Skeletal muscle tissue (tissue), 3 donors: ENCODE measurements at regions not wholly inside any gene's neighbourhood (a gene's known extent, or its start where the extent isn't known, plus 50 kb on each side); places are given as distances from the start of the nearest gene placed in this dataset.

Source experiments
- H3K27ac ChIP-seq: one replicate; pipeline ENCODE4 v1.7.0; 2013; ENCODE audit warnings: mild to moderate bottlenecking, low read depth, low read length, inconsistent platforms
- H3K27me3 ChIP-seq, 3 donors: one replicate each; pipeline ENCODE4 v1.7.0; 2013; ENCODE audit warnings: low read length in 3 of 3; ENCODE audit not compliant: control insufficient read depth in 3 of 3, insufficient read depth in 3 of 3
- H3K36me3 ChIP-seq, 3 donors: one replicate each; pipeline ENCODE4 v1.7.0; 2013; ENCODE audit warnings: low read length in 3 of 3; ENCODE audit not compliant: control insufficient read depth in 3 of 3, insufficient read depth in 3 of 3
- H3K4me1 ChIP-seq, 3 donors: one replicate each; pipeline ENCODE4 v1.7.0; 2013; ENCODE audit warnings: low read length in 3 of 3, mild to moderate bottlenecking in 3 of 3; ENCODE audit not compliant: control insufficient read depth in 3 of 3, insufficient read depth in 3 of 3
- H3K4me3 ChIP-seq, 3 donors: one replicate each; pipeline ENCODE4 v1.7.0; 2013; ENCODE audit warnings: low read length in 3 of 3
- H3K9ac ChIP-seq, 3 donors: one replicate each; pipeline ENCODE4 v1.7.0; 2013; ENCODE audit warnings: low read length in 3 of 3, mild to moderate bottlenecking in 3 of 3, moderate library complexity in 2 of 3, low read depth in 1 of 3
- H3K9me3 ChIP-seq, 3 donors: one replicate each; pipeline ENCODE4 v1.7.0; 2013; ENCODE audit warnings: low read length in 3 of 3; ENCODE audit not compliant: control insufficient read depth in 3 of 3
- donor health status: Osteomylitis.

- Histone ChIP-seq H3K27me3 (no peaks in the 10 kb centered on the region), H3K36me3 (no peaks in the 10 kb centered on the region), H3K9ac (no peak overlapping the region), H3K4me3 (no peak overlapping the region), H3K9me3 (no peaks in the 10 kb centered on the region), H3K4me1 (no peaks in the 10 kb centered on the region), H3K27ac (no peak overlapping the region)
Observed at GRCh38 chr14:83744224-83744623, 1785.7 kb upstream of the FLRT2 start.

- H3K9ac ChIP-seq = no peak overlapping the region
Observed at GRCh38 chr14:83744891-83745290, 1785.1 kb upstream of the FLRT2 start.

GRCh38 chr14:83746336-83746735, 1783.6 kb upstream of the FLRT2 start:
- H3K9ac ChIP-seq = no peak overlapping the region
- no peaks in the 10 kb centered on the region for H3K9me3 ChIP-seq
- H3K36me3 ChIP-seq = no peaks in the 10 kb centered on the region
- no peak overlapping the region for H3K4me3 ChIP-seq
- H3K27me3 ChIP-seq = no peaks in the 10 kb centered on the region
- no peak overlapping the region for H3K27ac ChIP-seq
- H3K4me1 ChIP-seq = no peaks in the 10 kb centered on the region

More at GRCh38 chr14:83744891-83745290, 1785.1 kb upstream of the FLRT2 start:
- no peak overlapping the region for H3K27ac ChIP-seq
- no peaks in the 10 kb centered on the region for H3K27me3 ChIP-seq
- H3K9me3 ChIP-seq = no peaks in the 10 kb centered on the region
- H3K4me1 ChIP-seq = no peaks in the 10 kb centered on the region
- H3K4me3 ChIP-seq = no peak overlapping the region
- no peaks in the 10 kb centered on the region for H3K36me3 ChIP-seq

GRCh38 chr14:83757916-83758315, 1772.0 kb upstream of the FLRT2 start:
- Histone ChIP-seq H3K27me3 (no peaks in the 10 kb centered on the region), H3K36me3 (no peaks in the 10 kb centered on the region), H3K4me3 (no peak overlapping the region), H3K27ac (no peak overlapping the region), H3K9me3 (no peaks in the 10 kb centered on the region), H3K9ac (no peak overlapping the region), H3K4me1 (no peaks in the 10 kb centered on the region)

- Histone ChIP-seq H3K9ac (no peak overlapping the region), H3K9me3 (peaks cover 0 to 6% (median 0%) of the 10 kb centered on the region in 3 donors), H3K27ac (no peak overlapping the region), H3K4me3 (no peak overlapping the region), H3K4me1 (no peaks in the 10 kb centered on the region), H3K27me3 (no peaks in the 10 kb centered on the region), H3K36me3 (no peaks in the 10 kb centered on the region)
Observed at GRCh38 chr14:83764656-83765599, 1765.0 kb upstream of the FLRT2 start.

GRCh38 chr14:83777516-83777915, 1752.4 kb upstream of the FLRT2 start:
- Histone ChIP-seq H3K36me3 (no peaks in the 10 kb centered on the region), H3K4me1 (no peaks in the 10 kb centered on the region), H3K9ac (no peak overlapping the region), H3K27me3 (no peaks in the 10 kb centered on the region), H3K27ac (no peak overlapping the region), H3K4me3 (no peak overlapping the region), H3K9me3 (no peaks in the 10 kb centered on the region)

- Histone ChIP-seq H3K27me3 (no peaks in the 10 kb centered on the region), H3K36me3 (no peaks in the 10 kb centered on the region), H3K9me3 (no peaks in the 10 kb centered on the region), H3K27ac (no peak overlapping the region), H3K4me3 (no peak overlapping the region), H3K4me1 (no peaks in the 10 kb centered on the region), H3K9ac (no peak overlapping the region)
Observed at GRCh38 chr14:83779266-83779665, 1750.7 kb upstream of the FLRT2 start.

GRCh38 chr14:83780321-83780720, 1749.6 kb upstream of the FLRT2 start:
- Histone ChIP-seq H3K4me3 (no peak overlapping the region), H3K36me3 (no peaks in the 10 kb centered on the region), H3K27me3 (no peaks in the 10 kb centered on the region), H3K4me1 (no peaks in the 10 kb centered on the region), H3K9ac (no peak overlapping the region), H3K27ac (no peak overlapping the region), H3K9me3 (no peaks in the 10 kb centered on the region)

GRCh38 chr14:83798421-83798820, 1731.5 kb upstream of the FLRT2 start:
- Histone ChIP-seq H3K27ac (no peak overlapping the region), H3K4me1 (no peaks in the 10 kb centered on the region), H3K9me3 (no peaks in the 10 kb centered on the region), H3K4me3 (no peak overlapping the region), H3K9ac (no peak overlapping the region), H3K36me3 (no peaks in the 10 kb centered on the region), H3K27me3 (no peaks in the 10 kb centered on the region)

GRCh38 chr14:83799233-83799632, 1730.7 kb upstream of the FLRT2 start:
- no peak overlapping the region for H3K27ac ChIP-seq
- H3K4me3 ChIP-seq = no peak overlapping the region
- H3K9ac ChIP-seq = no peak overlapping the region
- no peaks in the 10 kb centered on the region for H3K27me3 ChIP-seq
- no peaks in the 10 kb centered on the region for H3K4me1 ChIP-seq
- H3K36me3 ChIP-seq = no peaks in the 10 kb centered on the region
- no peaks in the 10 kb centered on the region for H3K9me3 ChIP-seq
